NOMO-1 treated with dmso at 0.1 percent for 144 hours (cell line): ENCODE measurements at regions not wholly inside any gene's neighbourhood (a gene's known extent, or its start where the extent isn't known, plus 50 kb on each side); places are given as distances from the start of the nearest gene placed in this dataset.

Source experiments
- DNase-seq: peaks from one replicate; lab custom pipeline; 2025; ENCODE audit not compliant: unreplicated experiment; lab: John Stamatoyannopoulos, UW

DNA sequence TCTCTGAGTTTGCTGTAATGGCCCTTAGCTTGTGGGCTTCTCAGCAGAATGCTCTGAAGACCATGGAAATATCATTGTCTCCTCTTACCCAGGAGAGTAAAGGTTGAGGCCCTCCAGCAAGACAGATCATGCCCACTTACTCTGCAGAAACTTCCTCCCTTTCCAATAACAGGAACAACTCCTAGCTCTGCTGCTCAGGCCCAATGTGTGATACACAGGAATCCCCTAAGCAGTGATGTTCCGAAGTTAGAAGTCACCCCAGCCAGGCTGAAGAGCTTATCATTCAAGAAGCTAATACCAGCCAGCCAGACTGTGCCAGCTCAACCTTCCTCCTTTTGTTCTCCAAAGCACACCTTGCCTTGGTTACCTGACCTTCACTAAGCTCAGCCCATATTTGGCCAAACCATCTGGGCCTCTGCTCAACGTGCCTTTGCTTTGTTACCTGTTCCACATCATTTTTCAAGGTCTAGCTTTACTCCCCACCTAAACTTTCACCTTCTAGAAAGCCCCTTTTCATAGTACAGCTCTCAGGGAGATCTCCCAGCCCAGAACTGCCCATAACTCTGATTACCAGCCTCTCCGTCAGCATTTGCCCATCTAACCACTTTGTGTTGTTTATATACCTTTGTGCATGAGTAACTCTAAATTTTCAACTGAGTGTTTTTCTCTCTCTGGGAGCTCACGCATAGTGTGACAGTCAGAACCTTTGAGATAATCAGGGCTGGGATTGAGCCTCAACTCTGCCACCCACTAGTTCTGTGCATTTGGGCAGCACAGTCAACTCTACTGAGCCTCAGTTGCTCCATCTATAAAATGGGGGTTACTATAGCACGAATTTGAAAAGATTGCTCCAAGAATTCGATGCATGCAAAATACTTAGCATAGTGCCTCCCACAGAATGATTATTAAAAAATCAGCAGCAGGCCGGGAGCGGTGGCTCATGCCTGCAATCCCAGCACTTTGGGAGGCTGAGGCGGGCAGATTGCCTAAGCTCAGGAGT lies 107.6 kb upstream of the CPEB4 start:
- DNase-seq: no peak

DNA sequence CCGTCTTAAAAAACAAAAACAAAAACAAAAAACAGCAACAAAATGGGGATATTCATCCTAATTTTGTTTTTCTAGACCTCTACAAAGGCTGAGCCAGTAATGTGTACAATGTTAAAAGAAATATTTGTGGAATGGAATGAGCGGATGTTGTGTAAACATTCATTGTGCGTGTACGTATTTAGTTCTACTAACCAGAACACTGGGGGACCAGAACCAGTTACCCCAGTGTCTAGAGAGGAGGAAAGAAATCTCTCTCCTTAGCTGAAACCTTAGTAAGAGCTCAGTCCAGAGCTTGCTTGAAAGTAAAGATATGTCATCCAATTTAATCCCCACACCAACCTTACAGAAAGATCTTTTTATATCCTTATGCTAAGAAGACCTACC lies 106.7 kb upstream of the CPEB4 start:
- no peak for DNase-seq

DNA sequence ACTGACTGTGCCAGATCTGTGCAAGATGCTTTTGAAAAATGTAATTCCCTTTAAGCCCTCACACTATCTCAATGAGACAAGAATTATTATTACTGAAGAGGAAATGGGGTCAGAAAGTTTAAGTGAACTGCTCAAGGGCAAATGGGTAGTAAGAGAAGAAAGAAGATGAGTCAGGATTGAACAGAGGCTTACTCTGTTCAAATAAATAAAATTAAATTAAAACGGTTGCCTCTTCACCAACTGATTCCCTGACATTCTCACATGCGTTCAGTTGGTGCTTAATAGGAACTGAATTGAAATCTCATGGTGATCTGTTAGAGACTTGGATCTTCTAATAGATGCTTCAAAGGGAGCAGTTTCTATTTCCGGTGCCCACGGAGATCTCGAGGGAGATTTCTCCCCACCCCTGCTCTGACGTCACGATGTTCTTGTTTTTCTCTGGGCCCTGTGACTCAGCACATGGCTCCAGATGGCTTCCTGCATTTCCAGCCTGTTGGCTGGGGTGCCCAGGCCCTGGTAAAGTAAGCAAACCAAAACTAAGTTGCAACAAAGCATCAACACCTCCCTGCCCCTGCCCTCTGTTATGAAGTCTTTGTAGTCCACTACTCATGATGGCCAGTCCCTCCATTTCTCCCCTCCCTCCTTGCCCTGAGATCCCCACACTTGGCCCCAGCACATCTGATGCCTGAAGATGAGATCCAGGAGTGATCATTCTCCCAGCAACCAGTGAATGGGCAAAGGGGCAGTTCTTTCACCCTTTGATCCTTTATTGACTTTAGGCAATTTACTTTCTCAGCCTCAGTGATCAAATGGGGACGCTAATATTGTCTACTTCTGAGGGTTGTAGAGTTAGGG lies 106.1 kb upstream of the CPEB4 start:
- DNase-seq: peak; percentile 4

DNA sequence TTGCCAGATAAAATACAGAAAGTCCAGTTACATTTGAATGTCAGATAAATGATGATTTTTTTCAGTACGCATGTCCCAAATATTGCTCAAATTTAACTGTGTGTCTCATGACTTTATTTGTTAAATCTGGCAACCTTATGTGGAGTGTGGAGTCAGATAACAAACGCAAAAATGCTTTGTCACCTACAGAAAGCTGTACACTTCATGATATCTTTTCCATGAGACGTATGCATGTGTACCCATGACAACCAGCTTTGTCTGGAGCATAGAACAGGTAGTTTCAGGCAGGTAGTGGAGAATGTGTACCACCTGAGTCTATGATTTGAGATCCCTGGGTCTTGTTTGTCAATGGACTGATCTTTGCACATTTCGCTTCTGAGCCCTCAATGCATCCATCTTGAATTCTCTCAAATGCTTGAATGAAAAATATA lies 105.5 kb upstream of the CPEB4 start:
- DNase-seq: no peak

DNA sequence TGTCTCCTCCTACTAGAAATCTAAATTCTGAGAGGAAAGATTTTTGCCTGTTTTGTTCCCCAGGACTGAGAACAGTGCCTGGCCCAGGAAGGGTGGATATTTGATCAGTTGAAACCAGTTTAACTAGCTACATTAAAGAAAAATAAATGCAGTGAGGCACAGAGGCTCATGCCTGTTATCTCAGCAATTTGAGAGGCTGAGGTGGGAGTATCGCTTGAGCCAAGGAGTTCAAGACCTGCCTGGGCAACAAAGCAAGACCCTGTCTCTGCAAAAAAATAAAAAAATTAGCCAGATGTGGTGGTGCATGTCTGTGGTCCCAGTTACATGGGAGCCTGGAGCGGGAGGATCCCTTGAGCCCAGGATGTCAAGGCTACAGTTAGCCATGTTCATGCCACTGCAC lies 104.8 kb upstream of the CPEB4 start:
- DNase-seq: no peak

DNA sequence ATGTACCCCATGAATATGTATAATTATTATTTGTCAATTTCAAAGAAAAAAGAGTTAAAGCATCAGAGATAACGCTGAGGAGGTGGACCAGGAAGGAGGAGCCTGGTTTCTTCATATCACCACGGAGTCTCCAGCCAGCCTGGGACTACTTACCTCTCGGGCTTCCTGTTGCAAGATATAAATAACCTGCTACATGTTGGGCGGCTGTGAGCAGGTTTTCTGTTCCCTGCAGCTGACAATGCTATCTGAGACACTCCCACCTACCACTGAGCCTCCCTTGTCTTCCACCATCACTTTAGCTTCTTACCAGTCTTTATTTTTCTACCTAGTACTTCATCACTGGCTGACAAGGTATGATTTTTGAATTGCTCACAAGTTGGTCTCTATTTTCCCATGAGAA lies 102.7 kb upstream of the CPEB4 start:
- DNase-seq: no peak

DNA sequence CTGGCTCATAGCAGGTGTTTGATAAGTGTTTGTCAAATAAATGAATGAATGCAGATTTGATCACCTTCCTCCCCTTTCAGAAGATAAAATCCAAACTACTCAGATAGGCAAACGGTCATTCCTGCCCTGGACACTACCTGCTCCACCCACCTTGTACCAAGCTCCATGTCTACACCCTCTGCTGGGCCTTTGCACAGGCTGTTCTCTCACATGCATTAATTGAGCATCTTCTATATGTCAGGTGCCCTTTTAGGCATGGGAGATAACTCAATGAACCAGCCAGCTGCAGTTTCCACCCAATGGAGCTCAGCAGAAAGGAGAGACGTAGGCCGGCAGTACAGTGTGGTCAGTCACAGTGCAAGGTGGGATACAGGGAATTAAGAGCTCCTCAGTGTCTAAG lies 102.3 kb upstream of the CPEB4 start:
- DNase-seq: no peak

DNA sequence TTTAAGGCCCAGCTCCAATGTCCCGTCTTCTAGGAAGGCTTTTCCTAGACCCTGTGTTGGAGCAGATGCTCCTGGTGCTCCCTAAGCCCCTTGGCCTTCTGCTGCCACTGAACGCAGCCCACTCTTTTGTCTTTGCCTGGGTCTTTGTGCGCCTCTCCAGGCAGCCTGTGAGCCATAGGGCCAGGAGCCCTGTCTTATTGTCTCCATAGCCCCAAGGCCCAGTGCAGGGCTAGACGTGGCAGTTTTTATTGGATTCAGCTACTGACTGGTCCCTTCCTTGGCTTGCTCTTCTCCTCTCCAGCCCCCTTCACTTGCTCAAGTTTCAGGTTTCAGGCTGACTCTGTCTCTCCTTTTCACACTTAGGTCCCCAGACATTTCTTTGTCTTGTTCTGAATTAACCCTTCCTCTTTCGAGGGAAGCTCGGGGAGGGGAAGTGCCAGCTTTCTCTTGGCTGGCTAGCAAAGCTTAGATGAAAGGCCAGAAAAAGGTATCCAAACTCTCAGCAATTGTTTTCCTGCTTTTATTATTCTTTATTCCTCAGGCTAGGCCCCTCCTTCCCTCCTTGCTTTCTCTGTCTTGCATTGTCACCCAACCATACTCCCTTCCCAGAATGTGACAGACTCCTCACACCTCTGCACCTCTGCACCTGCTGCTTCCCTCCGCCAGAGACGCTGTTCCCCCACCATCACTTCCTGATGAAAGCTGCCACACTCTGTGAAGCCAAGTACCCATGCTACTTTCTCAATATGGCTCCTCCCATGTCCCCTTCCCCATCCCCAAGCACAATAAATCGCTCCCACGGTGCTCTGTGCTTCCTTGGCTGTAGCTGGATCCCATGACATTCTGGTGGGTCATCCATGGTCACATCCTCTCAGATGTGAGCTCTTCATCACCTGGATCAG lies 101.6 kb upstream of the CPEB4 start:
- DNase-seq: peak; percentile 38

DNA sequence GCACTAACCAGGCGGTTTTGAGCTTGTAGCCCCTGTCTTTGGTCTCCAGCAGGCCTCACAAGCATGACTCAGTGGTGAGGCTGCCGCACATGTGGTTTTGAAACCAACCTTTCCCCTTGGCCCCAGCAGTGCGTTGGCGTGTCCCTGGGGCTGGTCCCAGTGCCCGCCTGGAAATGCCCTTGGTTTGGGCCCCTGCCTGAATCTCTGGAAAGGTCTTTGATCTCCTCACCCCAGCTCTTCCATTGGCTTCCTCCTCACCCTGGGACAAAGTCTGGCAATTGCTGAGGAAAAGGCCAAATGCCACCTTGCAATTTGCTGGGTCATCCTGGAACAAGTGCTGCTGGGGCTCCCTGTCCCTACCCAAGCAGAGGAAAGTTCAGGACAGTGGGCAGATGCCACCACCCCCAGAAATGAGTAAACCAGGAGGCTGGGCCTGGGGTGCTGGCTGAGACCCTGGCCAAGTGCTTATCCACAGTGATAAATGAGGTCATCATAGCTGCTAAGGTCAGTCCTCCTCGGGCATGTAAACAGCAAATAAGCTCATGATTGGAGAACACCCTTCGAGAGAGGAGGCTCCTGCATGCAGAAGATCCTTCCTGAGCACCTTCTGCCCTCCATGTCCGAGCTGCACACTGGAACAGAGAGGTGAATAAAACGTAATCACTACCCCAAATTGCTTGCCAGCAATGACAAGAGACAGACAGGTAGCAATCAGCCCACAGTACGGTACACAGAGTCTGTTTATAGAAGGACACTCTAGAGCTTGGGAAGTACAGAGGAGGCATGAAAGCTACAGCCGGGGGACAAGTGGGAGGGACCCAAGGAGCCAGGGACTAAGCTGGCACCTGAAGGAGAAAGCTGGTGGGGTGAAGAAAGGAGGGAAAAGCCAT lies 98.9 kb upstream of the CPEB4 start:
- DNase-seq: no peak

DNA sequence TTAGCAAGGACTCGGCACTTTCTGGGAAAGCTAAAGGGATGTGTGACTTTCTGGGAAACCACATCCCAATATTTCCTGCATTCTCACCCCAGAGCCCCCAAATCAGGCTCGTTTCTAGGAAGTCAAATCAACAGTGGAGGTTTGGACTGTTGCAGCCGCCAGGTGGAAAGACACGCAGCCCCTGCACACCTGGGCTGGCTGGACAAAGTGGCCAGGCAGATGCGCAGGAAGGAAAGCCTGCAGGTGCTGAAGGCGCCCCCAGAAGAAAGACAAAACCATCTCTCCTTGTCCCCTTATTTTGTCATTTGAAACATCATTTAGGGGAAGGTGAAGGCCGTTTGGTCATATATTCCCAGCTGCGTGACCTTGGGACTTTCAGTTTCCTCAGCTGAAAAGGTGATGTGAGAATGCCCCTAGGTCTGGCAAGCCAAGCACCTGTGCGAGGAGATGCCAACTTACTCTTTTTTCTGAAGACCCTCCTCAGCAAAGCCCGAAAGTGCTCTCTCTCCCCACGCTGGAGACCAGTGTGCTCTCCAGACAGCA lies 97.9 kb upstream of the CPEB4 start:
- no peak for DNase-seq

DNA sequence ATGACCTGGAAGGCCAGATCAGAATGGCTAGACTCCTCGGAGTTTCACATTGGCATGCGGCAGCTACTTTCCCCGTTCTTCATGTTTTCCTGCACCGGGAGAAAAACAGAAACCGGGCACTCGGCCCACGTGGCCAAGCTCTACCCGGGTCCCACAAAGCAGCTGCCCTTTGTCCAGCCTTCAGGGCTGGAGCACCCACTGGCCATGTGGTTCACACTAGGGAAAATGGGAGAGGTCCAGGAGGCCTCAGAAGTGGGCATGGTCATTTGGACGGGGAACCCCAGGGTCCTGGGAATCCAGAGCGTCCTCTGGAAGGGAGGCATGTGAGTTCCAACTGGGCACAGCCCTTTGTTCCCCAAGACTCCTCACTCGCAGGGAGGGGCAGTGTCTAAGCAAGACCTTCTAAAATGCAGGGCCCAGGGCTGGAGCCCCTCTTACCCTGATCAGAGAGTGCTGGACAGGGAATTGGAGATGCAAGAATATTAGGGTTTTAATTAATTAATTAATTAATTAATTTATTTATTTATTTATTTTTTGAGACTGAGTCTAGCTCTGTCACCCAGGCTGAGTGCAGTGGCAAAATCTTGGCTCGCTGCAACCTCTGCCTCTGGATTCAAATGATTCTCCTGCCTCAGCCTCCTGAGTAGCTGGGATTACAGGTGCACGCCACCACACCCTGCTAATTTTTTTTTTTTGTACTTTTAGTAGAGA lies 97.2 kb upstream of the CPEB4 start:
- DNase-seq: no peak

DNA sequence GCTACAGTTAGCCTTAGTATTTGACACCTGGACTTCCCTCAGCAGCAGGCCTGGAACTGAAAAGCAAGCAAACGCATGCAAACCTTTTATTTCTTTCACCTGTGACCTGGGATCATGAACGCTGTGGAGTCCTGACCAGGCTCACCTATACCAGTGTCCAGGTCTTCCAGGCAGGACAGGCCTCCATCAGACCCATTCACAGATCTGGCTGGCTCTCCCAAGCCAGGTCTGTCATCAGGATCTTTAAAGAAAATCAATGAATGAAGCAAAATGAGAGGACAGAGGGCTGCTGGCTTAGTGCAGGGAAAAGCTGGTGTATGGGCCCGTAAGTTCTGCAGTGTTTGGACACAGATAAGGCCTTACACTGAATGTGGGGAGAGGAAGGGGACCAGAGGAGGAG lies 96.3 kb upstream of the CPEB4 start:
- no peak for DNase-seq

DNA sequence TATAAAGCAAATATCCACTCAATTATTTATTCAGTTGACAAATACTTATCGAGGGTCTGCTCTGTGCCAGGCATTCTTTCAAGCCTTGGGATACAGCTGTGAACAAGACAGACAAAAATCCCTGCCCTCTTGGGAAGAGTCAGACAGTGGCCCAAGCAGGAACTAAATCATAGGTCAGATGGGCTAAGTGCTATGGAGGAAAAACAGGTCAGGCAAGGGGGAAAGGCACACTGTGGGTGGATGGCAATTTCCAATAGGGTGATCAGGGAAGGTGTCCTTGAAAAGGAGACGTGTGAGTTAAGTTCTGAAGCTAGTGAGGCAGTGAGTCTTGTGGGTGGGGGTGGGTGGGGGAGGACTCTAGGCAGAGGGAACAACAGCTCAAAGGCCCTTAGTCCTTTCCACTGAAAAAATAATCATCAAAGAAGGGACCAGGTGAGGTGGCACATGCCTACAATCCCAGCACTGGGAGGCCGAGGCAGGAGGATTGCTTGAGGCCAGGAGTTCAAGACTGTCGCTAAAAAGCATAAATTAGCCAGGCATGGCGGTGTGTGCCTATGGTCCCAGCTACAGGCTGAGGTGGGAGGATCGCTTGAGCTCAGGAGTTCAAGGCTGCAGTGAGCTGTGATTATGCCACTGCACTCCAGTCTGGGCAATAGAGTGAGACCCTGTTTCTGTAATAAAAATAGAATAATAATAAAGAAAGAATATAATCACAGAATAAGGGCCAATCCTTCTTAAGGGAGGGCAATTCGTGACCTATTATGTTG lies 95.2 kb upstream of the CPEB4 start:
- no peak for DNase-seq

DNA sequence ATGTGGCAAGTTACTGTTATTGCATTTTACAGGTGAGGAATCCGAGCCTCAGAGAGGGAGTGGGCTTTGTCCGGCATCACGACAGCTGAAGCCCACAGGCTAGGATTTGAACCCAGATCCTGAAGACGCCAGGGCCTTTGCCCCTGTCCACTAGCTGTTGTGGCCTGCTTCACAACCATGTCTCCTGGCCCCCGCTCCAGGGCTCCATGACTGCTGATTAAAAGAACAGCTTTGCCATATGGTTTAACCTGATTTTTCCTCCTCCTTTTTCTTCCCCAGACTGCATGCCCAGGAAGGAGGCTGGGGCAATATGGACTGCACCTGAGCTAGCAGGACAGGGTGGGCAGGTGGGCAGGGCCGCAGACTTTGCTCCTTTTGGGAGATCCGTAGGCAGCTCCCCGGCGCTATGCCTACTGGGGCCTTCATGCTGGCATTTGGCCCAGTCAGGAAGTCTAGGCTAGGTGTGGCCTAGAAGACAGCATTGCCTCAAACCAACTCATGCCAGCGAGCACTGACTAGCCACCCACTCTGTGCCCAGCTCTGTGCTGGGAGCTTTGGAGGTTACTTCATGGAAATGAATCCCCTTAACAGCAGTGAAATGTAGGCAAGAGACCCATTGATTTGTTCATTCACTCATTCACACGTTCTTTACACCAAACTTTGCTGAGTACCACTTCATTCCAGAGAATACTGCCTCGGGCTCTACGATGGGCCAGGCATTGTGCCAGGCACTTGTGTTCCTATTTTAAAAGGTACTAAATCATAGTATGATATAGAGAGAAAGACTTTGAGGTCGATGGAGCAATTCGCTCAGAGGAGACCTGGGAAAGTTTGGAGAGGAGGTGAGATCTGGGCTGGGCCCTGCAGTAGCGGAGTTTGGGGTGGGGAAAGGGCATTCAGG lies 94.3 kb upstream of the CPEB4 start:
- DNase-seq: no peak

DNA sequence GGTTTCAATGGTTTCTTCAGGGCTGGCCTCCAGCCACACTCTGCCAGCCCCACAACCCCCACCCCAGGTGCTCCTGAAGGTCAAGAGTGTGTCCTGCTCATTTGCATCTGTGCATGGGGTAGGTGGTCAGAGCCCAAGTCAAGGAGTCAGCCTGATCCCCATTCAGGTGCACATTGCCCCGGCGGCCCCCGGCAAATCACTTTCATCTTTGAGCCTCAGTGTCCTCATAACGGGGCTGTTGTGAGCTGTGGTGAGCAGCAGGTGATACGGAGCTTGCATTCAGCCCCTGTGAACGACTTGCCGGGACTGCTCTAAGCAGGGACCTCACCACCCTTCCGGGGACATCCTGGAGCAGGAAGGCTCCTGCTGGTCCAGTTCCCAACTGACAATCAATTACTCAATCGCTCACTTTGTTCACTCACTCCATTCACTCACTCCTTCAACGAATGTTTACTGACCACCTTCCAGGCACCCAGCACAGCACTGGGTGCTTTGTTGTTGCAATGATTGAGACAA lies 93.2 kb upstream of the CPEB4 start:
- DNase-seq: no peak

DNA sequence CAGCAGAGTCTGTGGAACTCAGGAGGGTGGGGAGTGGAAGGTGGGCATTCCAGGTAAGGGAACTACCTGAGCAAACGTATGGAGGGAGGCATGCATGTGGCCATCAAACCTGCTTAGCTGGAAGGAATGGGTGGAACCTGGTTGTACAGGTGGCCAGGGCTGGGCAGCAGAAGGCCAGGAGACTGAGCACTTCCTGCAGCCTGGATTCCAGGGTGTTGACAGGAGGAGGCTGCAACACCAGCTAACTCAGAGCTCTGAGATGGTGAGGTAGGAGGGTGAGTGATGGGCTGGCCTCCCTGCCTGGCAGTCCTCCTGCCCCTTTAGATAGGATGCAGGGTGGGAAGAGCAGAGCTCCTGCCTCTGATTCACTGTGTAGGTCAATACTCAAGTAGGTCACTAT lies 92.5 kb upstream of the CPEB4 start:
- no peak for DNase-seq
